Body of pancreas (tissue), 4 donors: ENCODE measurements at regions not wholly inside any gene's neighbourhood (a gene's known extent, or its start where the extent isn't known, plus 50 kb on each side); places are given as distances from the start of the nearest gene placed in this dataset.

Experiments
- ATAC-seq: fragments of 150-250 bp; one replicate; pipeline ENCODE4 v1.9.1; 2016
- DNase-seq, 4 donors: peaks; one replicate each; pipeline ENCODE4 v3.0.0-alpha.2; 2019
- H3K27ac ChIP-seq, 4 donors: fragments of 200-600 bp; sonication (generic); 1 replicate in 3 of 4; 2 replicates in 1 of 4; pipeline versions ENCODE4 v1.5.1 to v1.6.1; 2016 to 2019; ENCODE audit warnings: mild to moderate bottlenecking in 1 of 4, mixed read lengths in 1 of 4, moderate library complexity in 1 of 4
- H3K27me3 ChIP-seq, 2 donors: fragments of 200-600 bp; sonication (generic); one replicate each; pipeline ENCODE4 v1.6.0; 2016; ENCODE audit warnings: mild to moderate bottlenecking in 1 of 2
- H3K36me3 ChIP-seq, 2 donors: fragments of 200-600 bp; sonication (generic); replicated peaks in 1 of 2; 2 replicates each; pipeline ENCODE4 v1.5.1; 2016; ENCODE audit warnings: low read depth in 2 of 2; ENCODE audit not compliant: insufficient read depth in 1 of 2
- H3K4me1 ChIP-seq: fragments of 200-600 bp; sonication (generic); one replicate; pipeline ENCODE4 v1.6.0; 2016
- H3K4me3 ChIP-seq, 2 donors: fragments of 200-600 bp; sonication (generic); 1 replicate in 1 of 2; 2 replicates in 1 of 2; pipeline ENCODE4 v1.5.1; 2016 to 2019
- H3K9me3 ChIP-seq, 3 donors: fragments of 200-600 bp; sonication (generic); 1 replicate in 2 of 3; 2 replicates in 1 of 3; pipeline ENCODE4 v1.5.1; 2016
- CTCF ChIP-seq, 7 experiments: fragments of 450-650 bp in 4 of 7; fragments of 200-600 bp in 3 of 7; sonication (generic) in 3 of 7; IDR thresholded peaks; one replicate each; pipeline ENCODE4 v1.5.1; 2016 to 2019; ENCODE audit warnings: antibody characterized with exemption in 7 of 7
- POLR2A ChIP-seq, 3 donors: fragments of 450-650 bp; IDR thresholded peaks; one replicate each; pipeline ENCODE4 v1.6.1; 2016; ENCODE audit warnings: antibody characterized with exemption in 3 of 3, mild to moderate bottlenecking in 2 of 3
- whole genome bisulfite sequencing, 2 donors: methylation state at CpG; one replicate each; pipeline ENCODE4 v1.1.5; 2017; 5-methylcytosine and 5-hydroxymethylcytosine counted together
- intact Hi-C: fragments of 100-400 bp; cut with DNase I; formaldehyde crosslinking; loops from one replicate; pipeline ENCODE4 v1.15.1; 2023

- H3K9me3 ChIP-seq = no peaks in the 10 kb centered on the region
- H3K4me3 ChIP-seq = no peak overlapping the region
- WGBS, 2 donors = 71 to 74% methylated on average over 4 of the region's 4 CpGs
- H3K4me1 ChIP-seq = no peaks in the 10 kb centered on the region
- H3K36me3 ChIP-seq = no peaks in the 10 kb centered on the region
- intact Hi-C loops = no loop called here
- no peaks in the 10 kb centered on the region for H3K27me3 ChIP-seq
- TF ChIP-seq CTCF (IDR thresholded peaks at IDR 0.05) (no peak), POLR2A (IDR thresholded peaks at IDR 0.05) (no peak)
- no peak for DNase-seq
- H3K27ac ChIP-seq = no peak overlapping the region
- no peak for ATAC-seq
Observed at GRCh38 chr1:195158091-195158490, 1450.1 kb downstream of the KCNT2 start.

GRCh38 chr1:195153107-195153506 is 1455.1 kb downstream of the KCNT2 start:
- no peaks in the 10 kb centered on the region for H3K36me3 ChIP-seq
- TF ChIP-seq CTCF (IDR thresholded peaks at IDR 0.05) (no peak), POLR2A (IDR thresholded peaks at IDR 0.05) (no peak)
- WGBS, 2 donors = 75 to 100% methylated on average over 1 of the region's 1 CpG
- intact Hi-C loops = no loop called here
- no peak overlapping the region for H3K27ac ChIP-seq
- ATAC-seq (no peak), DNase-seq (no peak)
- H3K27me3 ChIP-seq = no peaks in the 10 kb centered on the region
- no peaks in the 10 kb centered on the region for H3K9me3 ChIP-seq
- no peaks in the 10 kb centered on the region for H3K4me1 ChIP-seq
- no peak overlapping the region for H3K4me3 ChIP-seq

- no peak for ATAC-seq
- Histone ChIP-seq H3K27me3 (no peaks in the 10 kb centered on the region), H3K9me3 (no peaks in the 10 kb centered on the region), H3K4me1 (no peaks in the 10 kb centered on the region), H3K4me3 (no peak overlapping the region), H3K27ac (no peak overlapping the region), H3K36me3 (no peaks in the 10 kb centered on the region)
- no peak for TF ChIP-seq CTCF (IDR thresholded peaks at IDR 0.05)
- no peak for TF ChIP-seq POLR2A (IDR thresholded peaks at IDR 0.05)
- WGBS, 2 donors = 90 to 93% methylated on average over 3 of the region's 3 CpGs
- intact Hi-C loops = no loop called here
- no peak for DNase-seq
Observed at GRCh38 chr1:195150768-195151167, 1457.5 kb downstream of the KCNT2 start.

GRCh38 chr1:195141294-195141693 is 1466.9 kb downstream of the KCNT2 start:
- no peak for DNase-seq
- no peak for TF ChIP-seq POLR2A (IDR thresholded peaks at IDR 0.05)
- no peak for TF ChIP-seq CTCF (IDR thresholded peaks at IDR 0.05)
- no peak overlapping the region for H3K27ac ChIP-seq
- WGBS, 2 donors = 89 to 100% methylated on average over 2 of the region's 2 CpGs
- H3K9me3 ChIP-seq = no peaks in the 10 kb centered on the region
- H3K4me1 ChIP-seq = no peaks in the 10 kb centered on the region
- no peak overlapping the region for H3K4me3 ChIP-seq
- ATAC-seq = no peak
- H3K27me3 ChIP-seq = no peaks in the 10 kb centered on the region
- no peaks in the 10 kb centered on the region for H3K36me3 ChIP-seq
- intact Hi-C loops = no loop called here

GRCh38 chr1:195130598-195130997 is 1477.6 kb downstream of the KCNT2 start:
- Histone ChIP-seq H3K4me3 (no peak overlapping the region), H3K36me3 (no peaks in the 10 kb centered on the region), H3K4me1 (no peaks in the 10 kb centered on the region), H3K9me3 (no peaks in the 10 kb centered on the region), H3K27ac (no peak overlapping the region), H3K27me3 (no peaks in the 10 kb centered on the region)
- intact Hi-C loops = no loop called here
- DNase-seq (no peak), ATAC-seq (no peak)
- no peak for TF ChIP-seq CTCF (IDR thresholded peaks at IDR 0.05)
